ENCODE measurements at regions not wholly inside any gene's neighbourhood (a gene's known extent, or its start where the extent isn't known, plus 50 kb on each side); places are given as distances from the start of the nearest gene placed in this dataset.

- no peak for DNase-seq (ENCODE audit: extremely low read depth, low read depth, low spot score)
These were observed 174.3 kb downstream of the RBM43 start for GRCh38 chr2:151087377-151087776.

GRCh38 chr2:151085181-151085611 is 176.5 kb downstream of the RBM43 start:
- DNase-seq (ENCODE audit: extremely low read depth, low read depth, low spot score), result no peak

- no peak for DNase-seq (ENCODE audit: extremely low read depth, low read depth, low spot score)
These were observed 177.5 kb downstream of the RBM43 start for GRCh38 chr2:151083856-151084795.

- DNase-seq (ENCODE audit: extremely low read depth, low read depth, low spot score), result no peak
These were observed 182.8 kb downstream of the RBM43 start for GRCh38 chr2:151078889-151079288.

- no peak for DNase-seq (ENCODE audit: extremely low read depth, low read depth, low spot score)
These were observed 189.8 kb downstream of the RBM43 start for GRCh38 chr2:151071906-151072305.

- DNase-seq (ENCODE audit: extremely low read depth, low read depth, low spot score), result no peak
These were observed 190.3 kb downstream of the RBM43 start for GRCh38 chr2:151071382-151071781.

- no peak for DNase-seq (ENCODE audit: extremely low read depth, low read depth, low spot score)
These were observed 191.4 kb downstream of the RBM43 start for GRCh38 chr2:151070253-151070652.

- no peak for DNase-seq (ENCODE audit: extremely low read depth, low read depth, low spot score)
These were observed 193.8 kb downstream of the RBM43 start for GRCh38 chr2:151067658-151068369.

- peak; percentile 29 for DNase-seq (ENCODE audit: extremely low read depth, low read depth, low spot score)
These were observed 198.4 kb downstream of the RBM43 start for GRCh38 chr2:151063271-151063670.

- no peak for DNase-seq (ENCODE audit: extremely low read depth, low read depth, low spot score)
These were observed 201.4 kb downstream of the RBM43 start for GRCh38 chr2:151060287-151060686.

- DNase-seq (ENCODE audit: extremely low read depth, low read depth, low spot score), result no peak
These were observed 204.8 kb downstream of the RBM43 start for GRCh38 chr2:151056870-151057269.

GRCh38 chr2:151053661-151053990 is 208.0 kb downstream of the RBM43 start:
- no peak for DNase-seq (ENCODE audit: extremely low read depth, low read depth, low spot score)

GRCh38 chr2:151052850-151053660 is 208.6 kb downstream of the RBM43 start:
- no peak for DNase-seq (ENCODE audit: extremely low read depth, low read depth, low spot score)

GRCh38 chr2:151051574-151052220 is 210.0 kb downstream of the RBM43 start:
- DNase-seq (ENCODE audit: extremely low read depth, low read depth, low spot score), result peak; percentile 52

- DNase-seq (ENCODE audit: extremely low read depth, low read depth, low spot score), result no peak
These were observed 211.9 kb downstream of the RBM43 start for GRCh38 chr2:151049746-151050145.

GRCh38 chr2:151048331-151049054 is 213.2 kb downstream of the RBM43 start:
- DNase-seq (ENCODE audit: extremely low read depth, low read depth, low spot score), result no peak

- DNase-seq (ENCODE audit: extremely low read depth, low read depth, low spot score), result no peak
These were observed 218.2 kb downstream of the RBM43 start for GRCh38 chr2:151043484-151043883.

GRCh38 chr2:151042964-151043363 is 218.7 kb downstream of the RBM43 start:
- DNase-seq (ENCODE audit: extremely low read depth, low read depth, low spot score), result no peak

- no peak for DNase-seq (ENCODE audit: extremely low read depth, low read depth, low spot score)
These were observed 221.6 kb downstream of the RBM43 start for GRCh38 chr2:151040039-151040438.

- DNase-seq (ENCODE audit: extremely low read depth, low read depth, low spot score), result no peak
These were observed 223.1 kb downstream of the RBM43 start for GRCh38 chr2:151038516-151038915.

Measured in glomerular endothelial cell (primary cell).